HG03139 (cell line): ENCODE measurements at regions not wholly inside any gene's neighbourhood (a gene's known extent, or its start where the extent isn't known, plus 50 kb on each side); places are given as distances from the start of the nearest gene placed in this dataset.

ENCODE experiments used
- ATAC-seq: cut with Tn5 transposase; IDR thresholded peaks from one replicate; pipeline ENCODE4 v1.9.1; 2021; ENCODE audit not compliant: unreplicated experiment

- peak; percentile 84 for ATAC-seq
Observed at GRCh38 chr6:20023549-20024315, 186.6 kb downstream of the ID4 start.

- ATAC-seq = no peak
Observed at GRCh38 chr6:20024316-20024673, 187.1 kb downstream of the ID4 start.

- ATAC-seq = no peak
Observed at GRCh38 chr6:20024978-20025377, 187.3 kb downstream of the MBOAT1 start.

GRCh38 chr6:20025681-20026080 lies 186.6 kb downstream of the MBOAT1 start:
- ATAC-seq = no peak

GRCh38 chr6:20028143-20028542 lies 184.1 kb downstream of the MBOAT1 start:
- ATAC-seq = no peak

GRCh38 chr6:20028562-20028961 lies 183.7 kb downstream of the MBOAT1 start:
- no peak for ATAC-seq

- ATAC-seq = no peak
Observed at GRCh38 chr6:20029979-20030378, 182.3 kb downstream of the MBOAT1 start.

GRCh38 chr6:20031342-20031741 lies 180.9 kb downstream of the MBOAT1 start:
- ATAC-seq = no peak

GRCh38 chr6:20033697-20034407 lies 178.4 kb downstream of the MBOAT1 start:
- ATAC-seq = no peak

GRCh38 chr6:20034408-20034769 lies 177.9 kb downstream of the MBOAT1 start:
- no peak for ATAC-seq

GRCh38 chr6:20036141-20036677 lies 176.1 kb downstream of the MBOAT1 start:
- ATAC-seq = no peak

- ATAC-seq = no peak
Observed at GRCh38 chr6:20038410-20039204, 173.7 kb downstream of the MBOAT1 start.

- ATAC-seq = no peak
Observed at GRCh38 chr6:20044883-20045282, 167.4 kb downstream of the MBOAT1 start.
